Ramos (cell line): ENCODE measurements at regions not wholly inside any gene's neighbourhood (a gene's known extent, or its start where the extent isn't known, plus 50 kb on each side); places are given as distances from the start of the nearest gene placed in this dataset.
"Not testable (repeated sequence)": the region's sequence is repeated elsewhere in the genome, so short reads cannot be mapped to it uniquely, and the experiment has no call there.

Experiments used
- in situ Hi-C: fragments of 300-500 bp; cut with MboI; formaldehyde crosslinking; loops from one replicate; pipeline ENCODE4 v1.14.3; 2022; ENCODE audit warnings: low sequenced_read_pairs; ENCODE audit not compliant: unreplicated experiment

- in situ Hi-C loops, result no loop called here
Observed at GRCh38 chr2:82825410-82826090, 1633.5 kb downstream of the SUCLG1 start.

- in situ Hi-C loops, result no loop called here
Observed at GRCh38 chr2:82823892-82824291, 1635.2 kb downstream of the SUCLG1 start.

GRCh38 chr2:82819951-82820350 is 1639.1 kb downstream of the SUCLG1 start:
- in situ Hi-C loops, result no loop called here

- in situ Hi-C loops, result no loop called here
Observed at GRCh38 chr2:82814146-82814545, 1644.9 kb downstream of the SUCLG1 start.

GRCh38 chr2:82811946-82812345 is 1647.1 kb downstream of the SUCLG1 start:
- in situ Hi-C loops, result no loop called here

GRCh38 chr2:82803307-82803706 is 1655.8 kb downstream of the SUCLG1 start:
- in situ Hi-C loops, result no loop called here

GRCh38 chr2:82797469-82797868 is 1661.6 kb downstream of the SUCLG1 start:
- in situ Hi-C loops, result no loop called here

- in situ Hi-C loops, result no loop called here
Observed at GRCh38 chr2:82796132-82796531, 1662.9 kb downstream of the SUCLG1 start.

- in situ Hi-C loops, result no loop called here
Observed at GRCh38 chr2:82795446-82795845, 1663.6 kb downstream of the SUCLG1 start.

GRCh38 chr2:82793711-82794435 is 1665.2 kb downstream of the SUCLG1 start:
- in situ Hi-C loops, result no loop called here

- in situ Hi-C loops, result no loop called here
Observed at GRCh38 chr2:82792316-82792715, 1666.8 kb downstream of the SUCLG1 start.

- in situ Hi-C loops, result no loop called here
Observed at GRCh38 chr2:82790206-82791021, 1668.7 kb downstream of the SUCLG1 start.

GRCh38 chr2:82789851-82790205 is 1669.3 kb downstream of the SUCLG1 start:
- in situ Hi-C loops, result no loop called here

GRCh38 chr2:82781176-82781915 is 1677.7 kb downstream of the SUCLG1 start:
- in situ Hi-C loops, result no loop called here

- in situ Hi-C loops, result no loop called here
Observed at GRCh38 chr2:82780050-82780449, 1679.0 kb downstream of the SUCLG1 start.

- in situ Hi-C loops, result no loop called here
Observed at GRCh38 chr2:82752396-82752795, 1706.7 kb downstream of the SUCLG1 start.

GRCh38 chr2:82748653-82749052 is 1710.4 kb downstream of the SUCLG1 start:
- in situ Hi-C loops, result no loop called here

- in situ Hi-C loops, result no loop called here
Observed at GRCh38 chr2:82740527-82740926, 1718.6 kb downstream of the SUCLG1 start.

- in situ Hi-C loops, result not testable (repeated sequence)
Observed at GRCh38 chr2:82737965-82738364, 1721.1 kb downstream of the SUCLG1 start.

GRCh38 chr2:82735336-82735735 is 1723.7 kb downstream of the SUCLG1 start:
- in situ Hi-C loops, result no loop called here
